ENCODE measurements at regions not wholly inside any gene's neighbourhood (a gene's known extent, or its start where the extent isn't known, plus 50 kb on each side); places are given as distances from the start of the nearest gene placed in this dataset.

GRCh38 chr10:127826154-127826725 is 66.5 kb downstream of the CLRN3 start:
- TF ChIP-seq BHLHE40 (IDR thresholded peaks at IDR 0.05; ENCODE audit: borderline replicate concordance): no peak
- no peak for TF ChIP-seq SP1 (IDR thresholded peaks at IDR 0.05)
- TF ChIP-seq FOXA1 (IDR thresholded peaks at IDR 0.05): no peak
- TF ChIP-seq FOXK2 (IDR thresholded peaks at IDR 0.05): no peak
- TF ChIP-seq HDGF (IDR thresholded peaks at IDR 0.05; ENCODE audit: borderline replicate concordance): no peak
- no peak for TF ChIP-seq FOXM1 (IDR thresholded peaks at IDR 0.05; ENCODE audit: borderline replicate concordance)
- no peak for TF ChIP-seq L3MBTL2 (conservative IDR thresholded peaks at IDR 0.05)
- no peak for TF ChIP-seq ARNT (IDR thresholded peaks at IDR 0.05)
- TF ChIP-seq LEF1 (IDR thresholded peaks at IDR 0.05; ENCODE audit: borderline replicate concordance): no peak
- TF ChIP-seq NFRKB (IDR thresholded peaks at IDR 0.05): no peak
- TF ChIP-seq ELF4 (IDR thresholded peaks at IDR 0.05): no peak

Data from HEK293T (cell line).